ENCODE measurements at regions not wholly inside any gene's neighbourhood (a gene's known extent, or its start where the extent isn't known, plus 50 kb on each side); places are given as distances from the start of the nearest gene placed in this dataset.

DNA sequence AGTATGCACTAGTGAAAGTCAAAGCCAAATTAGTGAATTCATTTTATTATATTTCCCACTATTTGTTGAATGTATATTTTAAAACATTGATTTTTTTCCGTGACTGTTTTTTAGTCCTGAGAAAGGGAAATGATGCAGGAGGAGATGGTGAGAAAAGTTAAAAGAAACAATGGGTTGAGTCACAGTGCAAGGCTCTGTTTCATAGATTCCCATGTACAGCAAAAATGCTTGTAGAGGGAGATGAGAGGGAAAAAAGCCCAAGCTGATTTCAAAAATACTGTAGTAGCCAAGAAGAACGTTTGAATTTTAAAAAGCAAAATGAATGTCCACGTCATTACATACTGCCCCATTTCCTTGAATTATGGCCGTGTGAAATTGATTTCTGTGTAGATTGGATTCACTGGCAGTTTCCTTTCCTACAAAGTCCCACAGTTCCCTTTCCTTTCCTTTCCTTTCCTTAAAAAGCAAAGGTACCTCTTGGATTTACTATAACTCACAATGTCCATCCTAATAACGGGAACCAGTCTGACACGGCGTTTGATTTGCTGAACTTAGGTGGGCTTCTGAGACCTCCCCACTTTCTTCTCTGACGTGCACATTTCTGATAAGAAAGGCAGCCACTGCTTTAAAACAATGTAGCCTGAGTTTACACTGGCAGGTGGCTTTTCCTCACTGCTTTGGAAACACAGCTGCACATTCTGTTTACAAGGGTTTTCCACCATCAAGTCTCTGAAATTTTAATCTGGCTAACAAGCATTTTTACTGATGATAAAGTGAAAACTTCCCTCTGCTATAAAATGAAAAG, 63.7 kb downstream of the SPCS3 start:
- H3K4me3 Mint-ChIP-seq, result no peak overlapping the region
- H3K9me3 Mint-ChIP-seq, result no peaks in the 10 kb centered on the region
- no peak for ATAC-seq
- peaks cover 2% of the 10 kb centered on the region for H3K27me3 Mint-ChIP-seq
- DNase-seq, result no peak
- no peak overlapping the region for H3K27ac Mint-ChIP-seq
- H3K36me3 Mint-ChIP-seq (ENCODE audit: low read depth), result no peaks in the 10 kb centered on the region
- no peaks in the 10 kb centered on the region for H3K4me1 Mint-ChIP-seq

DNA sequence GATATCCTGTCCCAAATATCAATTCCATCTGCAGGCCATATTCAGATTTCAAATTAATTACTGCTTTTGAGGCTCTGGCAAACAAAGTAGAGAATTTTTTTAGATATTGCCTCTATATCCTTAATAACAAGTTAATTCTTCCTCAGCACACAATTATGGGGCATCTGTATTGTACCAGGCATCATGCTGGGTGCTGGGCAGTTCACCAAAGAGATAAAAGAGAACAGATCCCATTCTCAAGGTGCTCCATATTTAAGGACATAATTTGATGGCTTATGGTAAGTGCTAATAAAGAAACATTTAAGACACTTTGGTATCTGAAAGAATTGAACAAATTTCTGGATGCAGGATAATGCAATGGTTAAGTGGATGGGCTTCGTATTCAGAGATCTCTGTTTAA, 65.8 kb downstream of the SPCS3 start:
- Mint-ChIP-seq H3K36me3 (ENCODE audit: low read depth) (no peaks in the 10 kb centered on the region), H3K4me3 (no peak overlapping the region), H3K27me3 (peaks cover 8% of the 10 kb centered on the region), H3K9me3 (no peaks in the 10 kb centered on the region), H3K27ac (no peak overlapping the region), H3K4me1 (no peaks in the 10 kb centered on the region)
- no peak for DNase-seq
- no peak for ATAC-seq

DNA sequence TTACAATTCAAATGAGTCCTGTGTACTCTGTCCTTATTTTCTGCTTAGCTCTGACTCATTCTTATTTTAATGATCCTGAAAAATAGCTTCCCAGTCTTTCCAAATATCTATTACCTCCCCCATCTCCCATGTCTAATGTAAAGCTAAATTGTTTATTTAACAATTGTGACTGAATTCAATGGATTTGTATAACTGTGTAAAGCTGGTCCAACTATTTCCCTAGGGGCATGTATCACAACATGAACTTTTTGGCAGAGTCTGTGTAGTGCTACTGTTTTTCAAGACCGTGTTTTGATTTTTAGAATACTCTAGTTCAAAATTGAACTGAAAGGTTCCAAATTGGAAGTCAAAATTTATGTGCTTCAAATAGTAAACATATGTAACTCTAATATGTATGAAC, 67.8 kb downstream of the SPCS3 start:
- H3K27ac Mint-ChIP-seq, result no peak overlapping the region
- H3K36me3 Mint-ChIP-seq (ENCODE audit: low read depth), result no peaks in the 10 kb centered on the region
- peaks cover 8% of the 10 kb centered on the region for H3K27me3 Mint-ChIP-seq
- H3K4me3 Mint-ChIP-seq, result no peak overlapping the region
- DNase-seq (no peak), ATAC-seq (no peak)
- no peaks in the 10 kb centered on the region for H3K4me1 Mint-ChIP-seq
- no peaks in the 10 kb centered on the region for H3K9me3 Mint-ChIP-seq

DNA sequence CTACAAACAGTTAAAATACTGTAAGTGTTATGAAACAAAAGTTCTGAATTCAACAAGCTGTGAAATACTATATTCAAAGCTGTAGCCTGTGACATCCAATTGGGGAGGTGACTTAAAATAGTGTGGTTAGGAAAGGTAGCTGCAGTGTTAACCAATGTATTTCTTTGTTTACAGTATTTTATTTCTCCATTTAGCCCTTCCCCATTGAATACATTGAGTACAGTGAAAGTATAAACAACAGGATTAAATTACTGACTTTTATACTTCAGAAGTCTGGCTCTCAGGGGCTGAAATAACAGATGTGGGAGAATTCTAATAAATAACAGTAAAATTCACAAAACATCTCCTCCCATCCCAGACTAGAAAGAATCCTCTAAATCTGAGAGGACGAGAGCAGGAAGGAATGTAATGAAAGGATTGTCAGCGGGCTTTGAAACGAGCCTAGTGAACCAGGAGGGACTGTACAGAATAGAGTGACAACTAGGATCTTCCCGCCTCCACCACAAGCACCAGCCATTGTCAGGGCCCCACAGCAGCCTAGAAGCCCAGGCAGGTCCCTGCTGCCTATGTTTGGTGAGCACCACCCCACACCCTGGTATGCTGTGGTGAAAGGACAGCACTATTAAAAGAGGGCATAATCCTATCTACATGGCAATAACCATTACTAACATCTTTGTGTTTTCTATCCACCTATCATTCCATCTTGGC, 73.7 kb downstream of the SPCS3 start:
- DNase-seq, result no peak
- Mint-ChIP-seq H3K27ac (no peak overlapping the region), H3K4me1 (no peaks in the 10 kb centered on the region)

DNA sequence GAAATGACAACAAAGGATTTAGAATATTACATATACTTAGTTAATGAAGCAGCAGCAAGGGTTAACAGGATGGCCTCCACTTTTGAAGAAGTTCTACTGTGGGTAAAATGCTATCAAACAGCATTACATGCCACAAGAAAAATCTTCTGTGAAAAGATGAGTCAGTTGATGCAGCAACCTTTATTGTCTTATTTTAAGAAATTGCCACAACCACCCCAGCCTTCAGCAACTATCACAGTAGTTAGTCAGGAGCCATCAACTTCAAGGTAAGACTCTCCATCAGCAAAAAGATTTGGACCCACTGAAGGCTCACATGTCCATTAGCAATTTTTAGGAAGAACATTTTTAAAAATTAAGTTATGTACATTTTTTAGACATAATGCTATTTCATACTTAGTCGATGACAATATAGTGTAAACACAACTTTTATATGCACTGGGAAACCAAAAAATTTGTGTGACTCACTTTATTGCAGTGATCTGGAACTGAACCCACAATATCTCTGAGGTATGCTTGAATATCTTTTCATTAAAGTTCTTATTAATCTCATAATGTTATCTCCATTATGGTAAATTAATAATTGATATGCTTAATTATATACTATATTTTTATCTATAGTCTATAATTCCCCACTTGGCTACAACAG, 81.2 kb downstream of the SPCS3 start:
- Mint-ChIP-seq H3K4me3 (no peak overlapping the region), H3K9me3 (peaks cover 17% of the 10 kb centered on the region), H3K36me3 (ENCODE audit: low read depth) (no peaks in the 10 kb centered on the region), H3K27me3 (peaks cover 3% of the 10 kb centered on the region), H3K27ac (no peak overlapping the region), H3K4me1 (no peaks in the 10 kb centered on the region)
- DNase-seq (no peak), ATAC-seq (no peak)

More for the DNA sequence above, 73.7 kb downstream of the SPCS3 start:
- ATAC-seq, result no peak
- Mint-ChIP-seq H3K9me3 (peaks cover 11% of the 10 kb centered on the region), H3K27me3 (peaks cover 7% of the 10 kb centered on the region), H3K4me3 (no peak overlapping the region), H3K36me3 (ENCODE audit: low read depth) (no peaks in the 10 kb centered on the region)

- no peak for DNase-seq
- no peak for ATAC-seq
- H3K4me1 Mint-ChIP-seq, result no peaks in the 10 kb centered on the region
- no peaks in the 10 kb centered on the region for H3K36me3 Mint-ChIP-seq (ENCODE audit: low read depth)
- peaks cover 6% of the 10 kb centered on the region for H3K9me3 Mint-ChIP-seq
- peaks cover 3% of the 10 kb centered on the region for H3K27me3 Mint-ChIP-seq
- H3K27ac Mint-ChIP-seq, result no peak overlapping the region
- H3K4me3 Mint-ChIP-seq, result no peak overlapping the region
These were observed 84.9 kb downstream of the SPCS3 start for GRCh38 chr4:176404621-176405020.

DNA sequence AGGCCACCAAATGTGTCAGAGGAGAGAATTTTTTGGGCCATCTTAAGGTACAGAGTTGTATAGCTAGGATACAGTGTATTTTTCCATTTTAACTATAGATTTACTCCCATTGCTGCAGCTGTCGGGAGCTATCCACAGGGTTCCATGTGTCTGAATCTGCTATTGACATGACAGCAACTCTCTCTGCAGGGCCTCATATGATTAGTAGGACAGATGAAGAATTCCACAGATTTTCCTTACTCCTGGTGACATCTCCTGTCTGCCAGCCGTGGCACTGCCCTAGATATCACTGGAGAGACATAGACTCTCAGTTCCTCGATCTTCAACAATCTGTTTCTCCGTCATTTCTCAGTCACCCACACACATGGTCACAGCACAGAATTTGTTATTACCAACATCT, 86.5 kb downstream of the SPCS3 start:
- Mint-ChIP-seq H3K27me3 (peaks cover 3% of the 10 kb centered on the region), H3K4me3 (no peak overlapping the region), H3K36me3 (ENCODE audit: low read depth) (no peaks in the 10 kb centered on the region), H3K9me3 (no peaks in the 10 kb centered on the region), H3K27ac (no peak overlapping the region), H3K4me1 (no peaks in the 10 kb centered on the region)
- no peak for ATAC-seq
- no peak for DNase-seq

GRCh38 chr4:176406736-176407135, 87.0 kb downstream of the SPCS3 start:
- no peaks in the 10 kb centered on the region for H3K9me3 Mint-ChIP-seq
- H3K27me3 Mint-ChIP-seq, result peaks cover 3% of the 10 kb centered on the region
- no peak for ATAC-seq
- DNase-seq, result no peak
- H3K36me3 Mint-ChIP-seq (ENCODE audit: low read depth), result no peaks in the 10 kb centered on the region
- H3K27ac Mint-ChIP-seq, result no peak overlapping the region
- H3K4me3 Mint-ChIP-seq, result no peak overlapping the region
- no peaks in the 10 kb centered on the region for H3K4me1 Mint-ChIP-seq

DNA sequence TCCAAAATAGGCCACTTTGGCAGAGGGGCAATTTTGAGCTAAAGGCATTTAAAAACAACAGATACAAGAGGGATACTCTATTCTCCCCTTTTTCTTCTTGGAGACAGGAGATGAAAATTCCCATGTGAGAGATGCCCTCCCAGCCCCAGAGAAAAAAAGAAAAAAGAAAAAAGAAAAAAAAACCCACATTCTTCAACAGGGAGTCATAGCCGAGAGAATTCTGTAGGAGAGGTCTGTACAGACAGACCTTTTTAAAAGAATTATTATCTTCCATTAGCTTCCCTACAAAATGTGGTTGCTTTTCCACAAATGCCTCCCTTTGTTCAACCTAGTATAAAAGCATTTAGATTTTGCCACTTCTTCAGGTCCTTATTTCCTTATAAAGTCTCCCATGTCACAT, 89.9 kb downstream of the SPCS3 start:
- Mint-ChIP-seq H3K4me1 (no peaks in the 10 kb centered on the region), H3K9me3 (no peaks in the 10 kb centered on the region), H3K36me3 (ENCODE audit: low read depth) (no peaks in the 10 kb centered on the region), H3K4me3 (no peak overlapping the region), H3K27me3 (peaks cover 1% of the 10 kb centered on the region), H3K27ac (no peak overlapping the region)
- ATAC-seq (no peak), DNase-seq (no peak)

- no peaks in the 10 kb centered on the region for H3K36me3 Mint-ChIP-seq (ENCODE audit: low read depth)
- DNase-seq (no peak), ATAC-seq (no peak)
- no peaks in the 10 kb centered on the region for H3K4me1 Mint-ChIP-seq
- H3K9me3 Mint-ChIP-seq, result no peaks in the 10 kb centered on the region
- no peak overlapping the region for H3K4me3 Mint-ChIP-seq
- peaks cover 3% of the 10 kb centered on the region for H3K27me3 Mint-ChIP-seq
- no peak overlapping the region for H3K27ac Mint-ChIP-seq
These were observed 93.4 kb downstream of the SPCS3 start for GRCh38 chr4:176413171-176413570.

DNA sequence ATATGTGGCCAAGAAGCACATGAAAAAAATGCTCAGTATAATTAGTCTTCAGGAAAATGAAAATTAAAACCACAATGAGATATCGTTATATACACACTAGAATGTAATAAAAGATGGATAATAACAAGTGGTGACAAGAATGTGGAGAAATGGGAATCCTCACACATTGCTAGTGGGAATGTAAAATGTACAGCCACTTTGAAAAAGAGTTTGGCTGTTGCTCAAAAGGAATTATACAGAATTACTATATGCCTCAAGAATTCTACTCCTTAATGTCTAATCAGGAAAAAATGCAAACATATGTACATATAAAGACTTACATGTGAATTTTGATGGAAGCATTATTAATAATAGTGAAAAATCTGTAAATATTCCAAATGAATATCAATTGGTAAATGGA, 102.2 kb downstream of the SPCS3 start:
- no peak overlapping the region for H3K27ac Mint-ChIP-seq
- ATAC-seq (no peak), DNase-seq (no peak)
- no peaks in the 10 kb centered on the region for H3K9me3 Mint-ChIP-seq
- no peaks in the 10 kb centered on the region for H3K36me3 Mint-ChIP-seq (ENCODE audit: low read depth)
- H3K4me3 Mint-ChIP-seq, result no peak overlapping the region
- no peaks in the 10 kb centered on the region for H3K4me1 Mint-ChIP-seq
- peaks cover 3% of the 10 kb centered on the region for H3K27me3 Mint-ChIP-seq

- Mint-ChIP-seq H3K36me3 (ENCODE audit: low read depth) (no peaks in the 10 kb centered on the region), H3K4me3 (no peak overlapping the region), H3K4me1 (no peaks in the 10 kb centered on the region), H3K9me3 (no peaks in the 10 kb centered on the region), H3K27me3 (no peaks in the 10 kb centered on the region), H3K27ac (no peak overlapping the region)
- ATAC-seq, result no peak
- no peak for DNase-seq
These were observed 102.7 kb downstream of the SPCS3 start for GRCh38 chr4:176422511-176422910.

DNA sequence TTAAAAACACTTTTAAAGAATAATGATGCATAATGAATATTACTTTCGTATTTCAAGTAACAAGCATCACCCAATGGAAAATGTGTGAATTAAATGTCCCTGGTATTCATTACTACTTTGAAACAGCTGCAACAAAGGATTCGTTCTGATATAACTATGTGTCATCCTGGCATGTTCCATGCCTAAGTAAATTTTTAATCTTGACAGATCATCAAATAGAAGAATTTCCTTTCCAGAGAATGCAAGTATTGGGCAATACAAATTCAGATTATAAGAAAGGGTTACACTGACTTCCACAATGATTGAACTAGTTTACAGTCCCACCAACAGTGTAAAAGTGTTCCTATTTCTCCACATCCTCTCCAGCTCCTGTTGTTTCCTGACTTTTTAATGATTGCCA, 105.3 kb downstream of the SPCS3 start:
- H3K27ac Mint-ChIP-seq, result no peak overlapping the region
- H3K4me1 Mint-ChIP-seq, result no peaks in the 10 kb centered on the region
- no peaks in the 10 kb centered on the region for H3K9me3 Mint-ChIP-seq
- no peak for DNase-seq
- H3K4me3 Mint-ChIP-seq, result no peak overlapping the region
- no peaks in the 10 kb centered on the region for H3K27me3 Mint-ChIP-seq
- H3K36me3 Mint-ChIP-seq (ENCODE audit: low read depth), result no peaks in the 10 kb centered on the region
- ATAC-seq, result no peak

- H3K27ac Mint-ChIP-seq, result no peak overlapping the region
- peaks cover 5% of the 10 kb centered on the region for H3K4me1 Mint-ChIP-seq
- DNase-seq (no peak), ATAC-seq (no peak)
- no peaks in the 10 kb centered on the region for H3K9me3 Mint-ChIP-seq
- no peaks in the 10 kb centered on the region for H3K27me3 Mint-ChIP-seq
- no peak overlapping the region for H3K4me3 Mint-ChIP-seq
- no peaks in the 10 kb centered on the region for H3K36me3 Mint-ChIP-seq (ENCODE audit: low read depth)
These were observed 113.2 kb downstream of the SPCS3 start for GRCh38 chr4:176432811-176433540.
